ENCODE measurements at regions not wholly inside any gene's neighbourhood (a gene's known extent, or its start where the extent isn't known, plus 50 kb on each side); places are given as distances from the start of the nearest gene placed in this dataset.
A peak's percentile ranks its signal among the peaks of the same experiment; 100 is the strongest.

GRCh38 chr6:134478764-134479399 is 161.0 kb upstream of the SGK1 start:
- no peak for DNase-seq

DNA sequence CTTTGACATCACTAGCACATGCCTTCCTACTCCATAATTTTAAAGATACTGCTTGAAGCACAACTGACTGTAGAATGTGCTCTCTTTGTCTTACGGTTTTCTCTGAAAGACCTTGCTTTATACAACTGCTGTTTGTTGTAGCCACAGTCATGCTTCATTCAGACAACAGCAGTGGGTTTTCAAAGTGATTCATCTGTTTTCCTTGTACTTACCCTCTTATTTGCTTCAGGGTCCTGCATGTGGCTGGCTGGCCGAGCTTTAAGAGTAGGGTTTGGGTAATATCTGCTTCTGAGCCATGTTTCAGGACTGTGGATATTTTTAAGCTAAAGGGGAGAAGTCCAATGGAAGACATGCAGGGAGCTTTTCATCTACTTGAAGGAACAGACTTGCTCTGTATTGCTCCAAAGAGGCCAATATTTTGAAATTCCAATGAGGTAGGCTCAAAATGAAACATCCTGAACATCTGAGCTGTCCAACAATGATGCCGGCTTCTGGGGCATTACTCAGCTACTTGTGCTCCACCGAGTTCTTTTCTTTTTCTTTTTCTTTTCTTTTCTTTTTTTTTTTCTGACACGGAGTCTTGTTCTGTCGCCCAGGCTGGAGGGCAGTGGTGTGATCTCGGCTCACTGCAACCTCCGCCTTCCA is 160.2 kb upstream of the SGK1 start:
- peak; percentile 13 for DNase-seq

DNA sequence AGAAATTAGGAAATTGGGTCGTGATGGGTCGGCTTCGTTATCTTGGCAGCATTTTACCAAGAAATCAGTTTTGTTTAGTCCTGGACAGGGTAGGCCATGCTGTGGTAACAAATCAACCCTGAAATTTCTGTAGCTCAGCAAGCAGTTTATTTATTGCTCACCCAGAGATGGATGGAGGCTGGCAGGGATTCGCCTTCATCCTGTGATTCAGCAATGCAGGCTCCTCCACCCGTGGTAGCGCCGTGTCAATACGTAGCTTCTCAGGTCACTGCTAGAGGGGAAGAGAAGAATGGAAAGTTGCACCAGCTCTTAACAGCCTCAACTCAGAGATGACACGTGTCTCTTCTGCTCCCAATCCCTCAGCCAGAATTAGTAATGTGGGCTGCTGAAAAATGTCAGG is 157.0 kb upstream of the SGK1 start:
- DNase-seq: no peak

GRCh38 chr6:134472661-134473060 is 154.7 kb upstream of the SGK1 start:
- DNase-seq: no peak

DNA sequence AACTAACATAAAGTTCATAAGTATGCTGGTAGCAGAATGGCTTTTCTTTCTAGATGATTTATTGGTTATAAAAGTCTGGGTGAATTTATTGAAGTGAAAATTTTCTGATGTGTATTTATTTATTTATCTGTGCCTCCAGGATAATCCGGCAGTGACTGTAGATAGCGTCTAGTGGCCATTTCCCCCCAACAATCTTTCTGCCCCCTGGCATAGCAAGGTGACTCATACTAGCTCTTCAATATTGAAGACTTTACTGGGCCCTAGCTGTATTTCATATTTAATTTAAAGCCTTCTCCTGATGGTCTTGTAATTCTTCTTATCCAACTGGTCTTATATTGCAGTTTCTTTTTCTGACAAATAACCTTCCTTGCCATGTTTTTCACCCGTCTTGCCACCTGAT is 154.1 kb upstream of the SGK1 start:
- DNase-seq: no peak

DNA sequence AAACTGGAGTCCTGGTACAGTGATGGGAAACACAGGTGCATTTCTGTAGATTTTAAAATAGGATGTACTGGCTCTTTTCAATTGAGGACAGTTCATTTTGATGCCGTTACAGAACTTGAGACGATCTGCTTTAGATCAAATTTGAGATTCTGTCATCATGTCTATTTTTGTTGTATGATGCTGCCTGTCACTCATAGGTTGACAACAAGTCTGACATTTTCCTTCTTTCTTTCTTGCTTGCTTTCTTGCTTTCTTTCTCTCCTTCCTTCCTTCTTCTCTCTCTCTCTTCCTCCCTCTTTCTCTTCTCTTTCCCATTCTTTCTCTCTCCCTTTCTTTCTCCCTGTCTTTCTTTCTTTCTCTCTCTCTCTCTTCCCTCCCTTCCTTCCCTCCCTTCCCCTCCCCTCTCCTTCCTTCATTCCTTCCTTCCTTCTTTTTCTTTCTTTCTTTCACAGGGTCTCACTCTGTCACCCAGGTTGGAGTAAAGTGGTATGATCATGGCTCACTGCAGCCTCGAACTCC is 152.6 kb upstream of the SGK1 start:
- no peak for DNase-seq

DNA sequence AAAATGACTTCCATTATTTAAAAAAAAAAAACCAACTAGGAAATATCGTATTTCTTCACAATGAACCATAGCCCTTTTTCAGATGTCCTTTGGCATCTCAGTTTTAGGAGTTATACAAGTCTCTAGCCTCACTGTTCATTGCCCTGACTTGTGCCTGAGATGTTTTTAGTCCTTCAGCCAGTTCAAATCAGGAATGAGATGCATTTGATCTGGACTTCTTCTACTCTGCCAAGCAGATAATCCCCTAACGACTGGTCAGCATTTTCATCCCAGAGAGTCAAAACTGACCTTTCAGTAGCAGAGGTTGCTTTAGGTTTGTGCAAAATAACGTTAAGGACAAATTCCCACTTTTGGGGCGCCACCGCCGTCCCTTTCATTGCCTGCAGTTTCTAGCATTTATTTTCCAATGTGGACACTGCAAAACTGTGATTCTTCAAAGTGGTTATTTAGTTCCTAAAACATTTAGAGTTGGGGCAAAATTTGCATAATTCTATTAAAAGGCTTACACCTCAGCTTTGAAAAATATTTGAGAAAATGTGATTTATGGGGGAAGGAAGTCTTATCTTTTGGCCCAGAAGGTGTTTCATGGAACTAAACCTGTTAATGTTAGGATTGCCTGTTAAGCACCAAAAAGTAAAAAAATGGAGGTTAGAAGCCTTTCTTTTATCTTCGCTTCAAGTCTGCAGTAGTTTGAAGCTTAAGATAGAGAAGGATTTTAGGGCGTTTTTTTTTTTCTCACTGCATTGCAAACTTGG is 152.0 kb upstream of the SGK1 start:
- DNase-seq: no peak

- DNase-seq: no peak
Measured at GRCh38 chr6:134468633-134469032, 150.7 kb upstream of the SGK1 start.

GRCh38 chr6:134467620-134468019 is 149.7 kb upstream of the SGK1 start:
- DNase-seq: no peak

DNA sequence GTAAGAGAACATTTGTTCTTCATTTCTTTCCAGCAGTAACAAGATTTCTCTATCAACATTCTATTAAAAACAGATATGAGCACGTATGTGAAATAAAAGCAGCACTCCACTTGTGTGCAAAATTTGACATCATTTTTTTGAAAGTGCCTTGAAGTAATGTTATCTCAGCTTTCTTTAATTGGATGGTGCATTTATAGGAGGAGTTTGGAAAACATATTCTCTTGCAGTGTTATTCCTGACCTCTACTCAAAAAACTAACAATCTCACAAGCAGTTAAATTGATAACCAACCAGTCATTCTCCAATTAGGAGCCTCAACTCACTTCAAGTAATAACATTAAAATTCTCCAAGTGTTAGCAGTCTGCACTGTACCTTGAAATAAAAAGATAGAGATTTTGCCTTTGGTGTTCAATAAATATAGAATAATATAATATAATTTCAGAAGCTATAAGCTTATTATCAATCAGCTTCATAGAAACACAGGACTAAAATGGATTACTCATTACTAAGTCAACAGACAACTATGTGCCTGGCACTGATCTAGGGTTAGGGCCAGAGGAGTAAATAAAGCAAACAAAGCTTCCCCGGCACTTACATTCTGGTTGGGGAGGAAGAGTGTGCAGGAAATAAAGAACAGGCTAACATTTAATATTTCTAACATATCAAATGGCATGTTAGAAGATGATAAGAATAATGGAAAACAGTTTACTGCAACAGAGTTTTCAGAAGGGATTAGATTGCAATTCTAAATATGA is 149.0 kb upstream of the SGK1 start:
- no peak for DNase-seq

DNA sequence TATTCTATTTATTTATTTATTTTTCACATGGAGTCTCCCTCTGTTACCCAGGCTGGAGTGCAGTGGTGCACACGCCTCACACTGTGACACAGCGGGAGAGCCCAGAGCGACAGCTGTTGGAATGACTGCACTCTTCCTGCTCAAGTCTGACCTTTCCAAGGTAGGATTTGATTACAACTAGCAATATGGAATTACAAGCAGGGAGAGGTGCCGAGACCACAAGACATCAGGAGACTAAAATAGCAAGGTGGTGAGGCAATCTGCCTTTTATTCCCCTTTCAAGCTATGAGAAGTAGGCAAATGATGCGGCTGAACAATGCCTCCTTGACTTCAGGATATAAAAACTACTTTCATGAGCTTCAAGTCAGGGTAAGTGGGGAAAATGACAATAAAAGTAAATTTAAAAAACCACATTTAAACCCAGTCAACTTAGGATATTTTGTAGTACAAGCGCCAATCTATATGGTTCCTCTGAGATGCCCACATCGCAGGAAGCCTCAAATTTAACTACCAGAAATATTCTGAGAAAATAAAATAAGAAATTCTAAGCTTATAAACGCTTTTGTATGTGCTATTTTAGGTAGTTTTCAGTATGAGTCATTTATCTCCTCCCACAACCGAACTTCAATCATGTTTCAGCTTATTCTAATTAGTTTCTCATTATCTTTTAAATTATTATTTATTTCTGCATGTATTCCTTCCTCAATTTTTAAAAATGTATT is 146.9 kb upstream of the SGK1 start:
- DNase-seq: peak; percentile 78

DNA sequence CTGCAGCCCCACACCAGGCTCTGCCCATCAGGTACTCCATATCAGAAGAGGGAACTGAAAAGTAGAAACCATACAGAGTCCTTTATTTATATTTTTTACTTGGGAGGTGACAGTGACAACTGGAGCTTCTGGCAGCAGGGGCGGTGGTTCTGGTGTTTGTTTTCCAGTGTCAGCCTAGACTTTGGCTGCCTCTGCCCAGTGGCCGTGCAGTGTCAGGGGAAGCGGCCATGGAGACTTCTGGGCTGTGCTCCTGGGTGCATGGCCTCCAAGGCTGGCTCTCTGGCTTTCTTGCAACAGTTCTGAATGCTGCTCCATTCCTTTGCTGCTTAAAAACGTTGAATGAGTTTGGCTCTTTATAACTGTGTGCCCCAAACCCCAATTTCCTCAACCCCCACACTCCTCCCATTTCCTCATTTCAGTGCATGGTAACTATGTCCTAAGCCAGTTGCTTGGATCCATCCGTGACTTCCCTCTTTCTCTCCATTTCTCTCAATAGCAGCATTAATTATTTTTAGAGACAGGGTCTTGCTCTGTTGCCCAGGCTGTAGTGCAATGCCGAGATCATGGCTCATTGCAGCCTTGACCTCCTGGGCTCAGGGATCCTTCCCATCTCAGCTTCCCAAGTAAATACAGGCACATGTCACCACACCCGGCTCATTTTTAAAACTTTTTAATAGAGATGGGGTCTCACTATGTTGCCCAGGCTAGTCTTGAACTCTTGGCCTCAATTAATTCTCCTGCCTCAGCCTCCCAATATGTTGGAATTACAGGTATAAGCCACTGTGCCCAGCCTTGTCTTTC is 141.1 kb upstream of the SGK1 start:
- no peak for DNase-seq

DNA sequence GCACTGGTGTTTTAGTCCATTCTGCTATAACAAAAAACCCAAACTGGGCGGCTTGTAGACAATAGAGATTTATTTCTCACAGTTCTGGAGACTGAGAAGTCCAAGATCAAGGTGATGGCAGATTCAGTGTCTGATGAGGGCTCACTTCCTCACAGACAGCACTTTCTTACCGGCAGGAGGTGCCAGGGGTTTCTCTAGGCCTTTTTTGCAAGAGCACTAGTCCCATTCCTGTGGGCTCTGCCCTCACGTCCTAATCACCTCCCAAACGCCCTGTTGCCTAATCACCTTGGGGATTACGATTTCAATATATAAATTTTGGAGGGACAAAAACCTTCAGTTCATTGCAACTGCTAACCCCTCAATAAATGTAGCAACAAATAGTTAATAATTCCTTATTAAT is 140.0 kb upstream of the SGK1 start:
- no peak for DNase-seq

DNA sequence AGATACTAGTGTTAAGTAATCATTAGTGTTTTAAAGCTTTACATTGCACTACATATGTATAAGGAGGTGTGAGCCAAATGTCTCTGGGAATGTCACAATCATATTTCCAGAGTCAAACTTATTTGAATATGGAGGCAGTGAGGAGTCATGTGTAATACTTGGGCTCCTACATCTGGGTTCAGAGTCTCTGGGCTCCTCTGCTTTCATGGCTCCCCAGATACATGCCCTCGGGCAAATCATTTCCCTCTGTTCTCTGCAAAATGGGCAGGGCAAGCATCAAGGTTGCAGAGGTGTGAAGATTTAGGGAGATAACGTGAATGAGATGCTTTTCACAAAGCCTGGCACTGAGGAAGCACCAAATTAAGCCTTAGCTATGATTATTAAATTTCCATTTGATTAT is 138.3 kb upstream of the SGK1 start:
- no peak for DNase-seq

- DNase-seq: no peak
Measured at GRCh38 chr6:134455319-134455718, 137.4 kb upstream of the SGK1 start.

GRCh38 chr6:134454794-134455193 is 136.9 kb upstream of the SGK1 start:
- DNase-seq: peak; percentile 58

DNA sequence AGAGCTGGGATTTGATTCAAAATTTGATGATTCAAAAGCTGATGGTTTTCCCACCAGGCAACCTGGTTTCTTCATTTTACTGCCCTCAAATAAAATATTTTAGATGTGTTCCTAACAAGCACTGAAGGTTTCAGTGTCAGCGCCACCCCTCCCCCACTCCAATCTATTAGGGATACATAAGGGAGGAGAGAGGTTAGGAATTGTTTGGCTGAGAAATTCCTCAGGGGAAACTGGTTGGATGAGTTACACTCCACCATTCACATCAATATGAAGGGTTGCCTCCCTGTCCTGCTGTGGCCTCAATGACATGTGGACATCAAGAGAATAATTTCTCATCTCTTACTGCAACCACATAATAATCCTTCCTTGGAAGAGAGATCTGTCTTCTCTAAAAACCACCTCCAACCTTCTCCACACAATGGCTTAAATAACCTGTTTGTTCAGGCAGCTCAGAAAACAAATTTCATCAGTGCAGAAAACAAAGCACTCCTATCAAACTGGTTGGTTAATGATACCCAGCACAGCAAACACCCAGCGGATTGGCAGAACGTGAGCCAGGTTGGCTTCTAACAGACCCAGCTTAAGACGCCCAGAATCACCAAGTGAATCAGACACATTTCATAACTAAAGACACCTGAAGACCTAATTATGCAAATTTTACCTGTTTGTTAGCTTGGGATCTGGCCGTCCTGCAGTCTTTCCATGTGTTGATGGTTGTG is 136.0 kb upstream of the SGK1 start:
- DNase-seq: no peak

- DNase-seq: no peak
Measured at GRCh38 chr6:134452906-134453305, 135.0 kb upstream of the SGK1 start.

DNA sequence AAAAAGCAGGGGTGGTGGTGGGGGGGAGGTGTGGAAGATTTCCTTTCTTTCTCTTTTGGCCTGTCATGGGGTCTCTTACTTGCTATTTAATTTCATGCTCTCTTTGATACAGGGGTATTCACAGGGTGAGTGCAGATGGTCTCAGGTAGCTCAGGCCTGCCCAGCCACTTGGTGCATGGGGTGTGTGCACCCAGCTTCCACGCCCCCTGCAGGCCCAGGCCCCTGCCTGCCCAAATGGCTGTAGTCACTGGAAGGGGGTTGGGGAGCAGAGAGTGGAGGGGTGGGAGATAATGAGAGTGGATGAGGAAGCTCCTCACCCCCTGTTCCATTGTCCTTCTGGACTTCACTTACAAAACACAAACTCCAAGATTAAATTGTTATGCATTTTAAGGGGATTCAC is 133.6 kb upstream of the SGK1 start:
- no peak for DNase-seq

DNA sequence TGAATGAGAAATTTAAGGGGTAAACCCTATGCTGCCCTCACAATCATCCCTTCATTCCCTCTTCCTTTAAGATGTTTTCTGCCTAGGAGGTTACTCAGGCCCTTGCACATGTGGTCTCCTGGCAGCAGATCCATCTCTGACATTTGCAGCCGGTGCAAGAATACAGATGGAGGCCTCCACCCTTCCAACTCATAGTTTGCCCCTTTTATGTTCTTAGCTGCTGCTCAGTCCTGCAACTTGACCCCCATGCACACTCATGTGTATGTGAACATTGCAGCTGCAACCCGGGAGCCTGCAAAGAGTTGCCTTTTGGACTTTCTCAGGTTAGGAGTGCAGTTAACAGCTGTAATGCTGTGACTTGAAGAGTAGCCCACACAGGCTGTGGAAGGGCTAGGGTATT is 131.9 kb upstream of the SGK1 start:
- no peak for DNase-seq

- DNase-seq: no peak
Measured at GRCh38 chr6:134449004-134449403, 131.1 kb upstream of the SGK1 start.

Measured in fibroblast of skin of right quadriceps (primary cell).